SU-DHL-6 (cell line): ENCODE measurements at regions not wholly inside any gene's neighbourhood (a gene's known extent, or its start where the extent isn't known, plus 50 kb on each side); places are given as distances from the start of the nearest gene placed in this dataset.

Experiments
- H2AFZ ChIP-seq: fragments of 200-600 bp; sonication (generic); 2 replicates; pipeline ENCODE4 v1.6.1; 2014; ENCODE audit warnings: low read depth, mild to moderate bottlenecking, moderate library complexity, mixed read lengths, antibody characterized with exemption, low read length; ENCODE audit not compliant: severe bottlenecking
- H3F3A ChIP-seq: fragments of 200-600 bp; shearing (Covaris generic); 2 replicates; pipeline ENCODE4 v1.6.0; 2016; ENCODE audit warnings: antibody characterized with exemption, mild to moderate bottlenecking; ENCODE audit not compliant: insufficient read depth
- H3K27ac ChIP-seq: fragments of 200-600 bp; sonication (generic); 2 replicates; pipeline ENCODE4 v1.5.1; 2016; ENCODE audit warnings: low read depth, mild to moderate bottlenecking, low read length, moderate library complexity, mixed read lengths
- H3K27me3 ChIP-seq: fragments of 200-600 bp; sonication (generic), shearing (Covaris generic); 2 replicates; pipeline ENCODE4 v1.6.0; 2014; ENCODE audit warnings: mild to moderate bottlenecking, low read length
- H3K36me3 ChIP-seq: fragments of 200-600 bp; sonication (generic); 2 replicates; pipeline ENCODE4 v1.6.1; 2014; ENCODE audit warnings: mild to moderate bottlenecking, low read length, mixed read lengths
- H3K4me2 ChIP-seq: fragments of 300-600, 200-600 bp; shearing (Covaris generic), sonication (generic); 2 replicates; pipeline ENCODE4 v1.6.0; 2014; ENCODE audit warnings: low read length, low read depth, mild to moderate bottlenecking; ENCODE audit not compliant: poor library complexity, severe bottlenecking
- H3K4me3 ChIP-seq: fragments of 200-600 bp; sonication (generic); 2 replicates; pipeline ENCODE4 v1.5.1; 2014; ENCODE audit warnings: antibody characterized with exemption, low read length, mild to moderate bottlenecking, mixed read lengths; ENCODE audit not compliant: insufficient read depth, poor library complexity, severe bottlenecking
- H3K79me2 ChIP-seq: fragments of 200-600 bp; sonication (generic); 2 replicates; pipeline ENCODE4 v1.6.1; 2014; ENCODE audit warnings: mild to moderate bottlenecking, low read length, moderate library complexity; ENCODE audit not compliant: insufficient read depth
- H3K9ac ChIP-seq: fragments of 200-600 bp; sonication (generic); 2 replicates; pipeline ENCODE4 v1.7.0; 2014; ENCODE audit warnings: mild to moderate bottlenecking, low read length
- H3K9me2 ChIP-seq: fragments of 200-600 bp; sonication (generic); replicated peaks from 2 replicates; pipeline ENCODE4 v1.6.1; 2014; ENCODE audit warnings: low read length; ENCODE audit not compliant: insufficient read depth
- H3K9me3 ChIP-seq: fragments of 200-600 bp; sonication (generic); 2 replicates; pipeline ENCODE4 v1.6.1; 2014; ENCODE audit warnings: low read length, mixed read lengths; ENCODE audit not compliant: insufficient read depth
- H4K20me1 ChIP-seq: fragments of 200-600 bp; sonication (generic); 2 replicates; pipeline ENCODE4 v1.6.1; 2014; ENCODE audit warnings: low read depth, mild to moderate bottlenecking, antibody characterized with exemption, low read length, moderate library complexity, mixed read lengths
- EZH2phosphoT487 ChIP-seq: fragments of 200-600 bp; sonication (generic), shearing (Covaris generic); conservative IDR thresholded peaks from 2 replicates; pipeline ENCODE4 v1.6.1; 2018; ENCODE audit warnings: mild to moderate bottlenecking, antibody characterized with exemption, low read length, moderate library complexity, mixed read lengths
- TF ChIP-seq, protein P1 (sequence below): fragments of 200-600 bp; sonication (generic); IDR thresholded peaks from one replicate; pipeline ENCODE4 v1.5.1; 2017; ENCODE audit warnings: antibody characterized with exemption, mild to moderate bottlenecking, low read length, moderate library complexity; ENCODE audit not compliant: insufficient read depth, poor library complexity, severe bottlenecking

DNA sequence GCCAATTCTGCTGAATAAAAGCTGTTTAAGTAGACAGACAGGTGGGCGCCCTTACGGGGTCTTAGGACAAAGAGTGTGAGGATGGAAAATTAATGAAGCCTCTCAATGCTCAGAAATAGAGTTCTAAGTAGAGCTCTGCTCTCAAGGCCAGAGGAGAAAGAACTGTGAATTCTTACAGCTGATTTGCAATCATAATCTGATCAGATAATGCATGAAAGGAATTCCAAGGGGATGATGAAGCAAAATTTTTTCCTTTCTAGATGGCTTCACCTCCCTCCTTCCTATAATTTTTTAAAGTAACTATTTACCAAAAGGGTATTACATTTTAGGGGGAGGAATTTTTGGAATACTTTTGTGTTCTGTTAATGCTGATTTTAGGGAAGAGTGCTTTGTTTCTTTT lies 308.1 kb upstream of the HS3ST5 start:
- Histone ChIP-seq H3K79me2 (no peaks in the 10 kb centered on the region), H3F3A (no peaks in the 10 kb centered on the region), H4K20me1 (no peaks in the 10 kb centered on the region), H3K36me3 (no peaks in the 10 kb centered on the region), H3K4me3 (no peak overlapping the region), H3K4me2 (no peak overlapping the region), H3K9me3 (no peaks in the 10 kb centered on the region), H3K9me2 (no peaks in the 10 kb centered on the region), H3K27ac (no peak overlapping the region), H3K9ac (no peak overlapping the region), H3K27me3 (no peaks in the 10 kb centered on the region), H2AFZ (no peak overlapping the region)
- TF ChIP-seq, protein P1, sequence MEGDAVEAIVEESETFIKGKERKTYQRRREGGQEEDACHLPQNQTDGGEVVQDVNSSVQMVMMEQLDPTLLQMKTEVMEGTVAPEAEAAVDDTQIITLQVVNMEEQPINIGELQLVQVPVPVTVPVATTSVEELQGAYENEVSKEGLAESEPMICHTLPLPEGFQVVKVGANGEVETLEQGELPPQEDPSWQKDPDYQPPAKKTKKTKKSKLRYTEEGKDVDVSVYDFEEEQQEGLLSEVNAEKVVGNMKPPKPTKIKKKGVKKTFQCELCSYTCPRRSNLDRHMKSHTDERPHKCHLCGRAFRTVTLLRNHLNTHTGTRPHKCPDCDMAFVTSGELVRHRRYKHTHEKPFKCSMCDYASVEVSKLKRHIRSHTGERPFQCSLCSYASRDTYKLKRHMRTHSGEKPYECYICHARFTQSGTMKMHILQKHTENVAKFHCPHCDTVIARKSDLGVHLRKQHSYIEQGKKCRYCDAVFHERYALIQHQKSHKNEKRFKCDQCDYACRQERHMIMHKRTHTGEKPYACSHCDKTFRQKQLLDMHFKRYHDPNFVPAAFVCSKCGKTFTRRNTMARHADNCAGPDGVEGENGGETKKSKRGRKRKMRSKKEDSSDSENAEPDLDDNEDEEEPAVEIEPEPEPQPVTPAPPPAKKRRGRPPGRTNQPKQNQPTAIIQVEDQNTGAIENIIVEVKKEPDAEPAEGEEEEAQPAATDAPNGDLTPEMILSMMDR = no peak
- TF ChIP-seq EZH2phosphoT487 = no peak

DNA sequence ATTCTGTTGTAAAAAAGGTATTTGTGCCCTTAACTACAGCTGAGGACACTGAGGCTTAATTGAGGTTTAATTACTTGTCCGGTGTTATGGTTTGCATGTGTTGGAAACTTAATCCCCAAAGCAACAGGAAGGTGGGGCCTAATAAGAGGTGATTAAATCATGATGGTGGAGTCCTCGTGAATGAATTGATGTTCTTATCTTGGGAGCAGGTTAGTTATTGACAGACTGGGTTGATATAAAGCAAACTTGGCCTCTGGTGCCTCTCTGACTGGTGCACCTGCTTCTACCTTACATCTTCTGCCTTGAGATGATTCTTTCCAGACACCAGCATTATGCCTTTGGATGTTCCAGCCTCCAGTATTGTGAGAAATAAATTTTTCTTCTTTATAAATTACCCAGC lies 306.5 kb upstream of the HS3ST5 start:
- Histone ChIP-seq H4K20me1 (no peaks in the 10 kb centered on the region), H2AFZ (no peak overlapping the region), H3K36me3 (no peaks in the 10 kb centered on the region)

DNA sequence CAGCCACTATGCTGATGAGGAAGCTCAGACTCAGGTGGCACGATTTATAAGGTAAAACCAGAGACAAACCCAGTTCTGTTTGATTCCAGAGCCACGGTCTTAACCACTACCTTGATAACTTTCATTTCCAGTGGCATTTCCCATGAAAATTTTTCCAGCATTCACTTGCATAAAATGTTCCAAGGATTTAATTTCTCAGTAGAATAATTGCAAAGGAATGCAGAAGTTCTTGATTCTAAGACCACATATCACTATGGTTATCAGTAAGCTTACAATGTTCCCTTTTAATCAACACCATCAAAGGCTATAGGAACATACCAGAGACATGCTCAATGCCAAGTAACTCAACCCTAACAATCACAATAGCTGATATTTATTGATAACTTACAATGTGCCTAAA lies 306.0 kb upstream of the HS3ST5 start:
- H3K27ac ChIP-seq = no peak overlapping the region
- H3K4me2 ChIP-seq = no peak overlapping the region
- H2AFZ ChIP-seq = no peak overlapping the region
- H3K79me2 ChIP-seq = no peaks in the 10 kb centered on the region
- H3K9me2 ChIP-seq = no peaks in the 10 kb centered on the region
- H3K9ac ChIP-seq = no peak overlapping the region
- H3F3A ChIP-seq = no peaks in the 10 kb centered on the region
- no peaks in the 10 kb centered on the region for H4K20me1 ChIP-seq
- no peak overlapping the region for H3K4me3 ChIP-seq
- H3K36me3 ChIP-seq = no peaks in the 10 kb centered on the region
- no peak for TF ChIP-seq EZH2phosphoT487
- TF ChIP-seq, protein P1 = no peak
- H3K9me3 ChIP-seq = no peaks in the 10 kb centered on the region
- no peaks in the 10 kb centered on the region for H3K27me3 ChIP-seq

More for the DNA sequence above, 306.5 kb upstream of the HS3ST5 start:
- H3K4me2 ChIP-seq = no peak overlapping the region
- H3K79me2 ChIP-seq = no peaks in the 10 kb centered on the region
- H3K9ac ChIP-seq = no peak overlapping the region
- no peaks in the 10 kb centered on the region for H3F3A ChIP-seq
- H3K4me3 ChIP-seq = no peak overlapping the region
- no peak overlapping the region for H3K27ac ChIP-seq
- H3K9me3 ChIP-seq = no peaks in the 10 kb centered on the region
- H3K9me2 ChIP-seq = no peaks in the 10 kb centered on the region
- no peaks in the 10 kb centered on the region for H3K27me3 ChIP-seq
- TF ChIP-seq EZH2phosphoT487 = no peak
- TF ChIP-seq, protein P1 = no peak
